Gastroesophageal sphincter (tissue), 4 donors: ENCODE measurements at regions not wholly inside any gene's neighbourhood (a gene's known extent, or its start where the extent isn't known, plus 50 kb on each side); places are given as distances from the start of the nearest gene placed in this dataset.

ENCODE experiments used
- ATAC-seq: fragments of 150-250 bp; one replicate; pipeline ENCODE4 v1.9.1; 2016; ENCODE audit warnings: mild to moderate bottlenecking, moderate library complexity
- H3K27ac ChIP-seq, 4 donors: fragments of 200-600 bp; sonication (generic) in 3 of 4; 1 replicate in 3 of 4; 2 replicates in 1 of 4; pipeline ENCODE4 v1.5.1; 2016 to 2019
- H3K27me3 ChIP-seq: fragments of 200-600 bp; sonication (generic); one replicate; pipeline ENCODE4 v1.5.1; 2019
- H3K36me3 ChIP-seq, 2 donors: fragments of 200-600 bp; sonication (generic); one replicate each; pipeline ENCODE4 v1.5.1; 2019; ENCODE audit warnings: control low read depth in 1 of 2
- H3K4me1 ChIP-seq, 3 donors: fragments of 200-600 bp; sonication (generic); 1 replicate in 2 of 3; 2 replicates in 1 of 3; pipeline ENCODE4 v1.5.1; 2016 to 2019; ENCODE audit warnings: control low read depth in 2 of 3
- H3K4me3 ChIP-seq, 2 donors: fragments of 200-600 bp; sonication (generic); one replicate each; pipeline ENCODE4 v1.5.1; 2019; ENCODE audit warnings: mild to moderate bottlenecking in 1 of 2, moderate library complexity in 1 of 2
- H3K9me3 ChIP-seq, 3 donors: fragments of 200-600 bp; sonication (generic); one replicate each; pipeline ENCODE4 v1.5.1; 2017 to 2019; ENCODE audit warnings: control low read depth in 2 of 3
- EP300 ChIP-seq: sonication (generic); formaldehyde crosslinking; IDR thresholded peaks from one replicate; pipeline ENCODE4 v1.6.1; 2017; ENCODE audit warnings: antibody characterized with exemption, mild to moderate bottlenecking
- POLR2A ChIP-seq, 2 donors: fragments of 450-650 bp; IDR thresholded peaks; one replicate each; pipeline ENCODE4 v1.6.1; 2017; ENCODE audit warnings: antibody characterized with exemption in 2 of 2, mild to moderate bottlenecking in 2 of 2, moderate library complexity in 1 of 2
- POLR2AphosphoS5 ChIP-seq: sonication (generic); formaldehyde crosslinking; IDR thresholded peaks from one replicate; pipeline ENCODE4 v1.6.1; 2017; ENCODE audit warnings: antibody characterized with exemption
- WGBS, 2 donors: methylation state at CpG; one replicate each; pipeline ENCODE4 v1.1.5; 2018; ENCODE audit warnings: low coverage in 1 of 2; 5-methylcytosine and 5-hydroxymethylcytosine counted together
- TF ChIP-seq, protein P1 (sequence below), 4 experiments: fragments of 200-600 bp in 2 of 4; fragments of 450-650 bp in 2 of 4; sonication (generic) in 1 of 4; IDR thresholded peaks; one replicate each; pipeline ENCODE4 v1.5.1; 2017 to 2019; ENCODE audit warnings: antibody characterized with exemption in 4 of 4, mild to moderate bottlenecking in 2 of 4, moderate library complexity in 2 of 4

DNA sequence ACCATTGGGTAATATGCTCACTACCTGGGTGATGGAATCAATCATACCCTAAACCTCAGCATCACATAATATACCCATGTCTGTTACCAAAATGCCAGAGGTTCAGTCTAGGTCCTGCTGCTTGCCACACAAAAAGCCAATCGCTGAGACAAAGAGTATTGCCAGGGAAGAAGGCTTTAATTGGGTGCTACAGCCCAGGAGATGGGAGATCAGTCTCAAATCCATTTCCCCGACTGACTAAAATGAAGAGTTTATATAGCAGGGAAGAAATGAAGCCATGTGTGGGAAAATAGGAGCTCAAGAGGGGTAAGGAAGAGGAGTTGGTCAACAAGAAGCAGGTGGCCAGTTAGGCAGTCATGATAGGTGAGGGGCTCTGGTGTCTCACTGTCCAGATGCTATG, 149.6 kb downstream of the QRSL1 start:
- Histone ChIP-seq H3K4me3 (no peak overlapping the region), H3K9me3 (peaks cover 0 to 11% (median 0%) of the 10 kb centered on the region in 3 donors), H3K27me3 (peaks cover 3% of the 10 kb centered on the region), H3K4me1 (no peaks in the 10 kb centered on the region), H3K36me3 (no peaks in the 10 kb centered on the region), H3K27ac (no peak overlapping the region)
- TF ChIP-seq, protein P1, sequence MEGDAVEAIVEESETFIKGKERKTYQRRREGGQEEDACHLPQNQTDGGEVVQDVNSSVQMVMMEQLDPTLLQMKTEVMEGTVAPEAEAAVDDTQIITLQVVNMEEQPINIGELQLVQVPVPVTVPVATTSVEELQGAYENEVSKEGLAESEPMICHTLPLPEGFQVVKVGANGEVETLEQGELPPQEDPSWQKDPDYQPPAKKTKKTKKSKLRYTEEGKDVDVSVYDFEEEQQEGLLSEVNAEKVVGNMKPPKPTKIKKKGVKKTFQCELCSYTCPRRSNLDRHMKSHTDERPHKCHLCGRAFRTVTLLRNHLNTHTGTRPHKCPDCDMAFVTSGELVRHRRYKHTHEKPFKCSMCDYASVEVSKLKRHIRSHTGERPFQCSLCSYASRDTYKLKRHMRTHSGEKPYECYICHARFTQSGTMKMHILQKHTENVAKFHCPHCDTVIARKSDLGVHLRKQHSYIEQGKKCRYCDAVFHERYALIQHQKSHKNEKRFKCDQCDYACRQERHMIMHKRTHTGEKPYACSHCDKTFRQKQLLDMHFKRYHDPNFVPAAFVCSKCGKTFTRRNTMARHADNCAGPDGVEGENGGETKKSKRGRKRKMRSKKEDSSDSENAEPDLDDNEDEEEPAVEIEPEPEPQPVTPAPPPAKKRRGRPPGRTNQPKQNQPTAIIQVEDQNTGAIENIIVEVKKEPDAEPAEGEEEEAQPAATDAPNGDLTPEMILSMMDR (IDR thresholded peaks at IDR 0.05), result no peak
- no peak for TF ChIP-seq EP300
- no peak for TF ChIP-seq POLR2A (IDR thresholded peaks at IDR 0.05)
- no peak for TF ChIP-seq POLR2AphosphoS5
- 100% methylated on average over 1 of the region's 2 CpGs for whole genome bisulfite sequencing, 2 donors
- ATAC-seq, result no peak

DNA sequence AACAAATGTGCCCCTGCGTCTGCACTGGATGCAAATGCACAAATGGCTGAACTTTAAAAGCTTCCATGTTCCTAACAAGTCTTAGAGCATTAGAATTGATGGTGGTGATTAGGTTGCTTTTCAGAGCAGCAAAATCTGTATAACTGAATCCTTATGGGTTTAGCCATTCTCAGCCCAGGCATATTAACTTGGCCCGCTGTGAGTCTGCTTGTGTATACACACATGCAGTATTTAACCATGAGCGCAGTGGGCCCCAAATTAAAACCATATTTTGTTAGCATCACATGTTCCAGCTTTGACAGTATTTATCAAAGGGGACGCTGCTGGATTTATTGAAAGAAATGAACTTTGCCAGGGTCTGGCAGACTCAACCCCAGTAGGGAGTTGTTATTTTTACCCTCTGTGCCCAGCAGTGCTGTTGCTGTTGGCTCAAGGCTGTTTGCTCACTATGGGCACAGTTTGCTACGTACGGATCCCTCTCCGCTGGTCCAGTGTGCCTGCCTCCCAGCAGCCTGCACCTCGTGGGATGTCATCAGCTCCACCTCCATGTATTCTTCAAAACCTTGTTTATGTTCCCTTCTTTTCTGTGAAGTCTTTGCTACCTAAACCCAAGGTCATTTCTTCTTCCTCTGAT, 144.7 kb downstream of the QRSL1 start:
- Histone ChIP-seq H3K4me1 (no peaks in the 10 kb centered on the region), H3K4me3 (no peak overlapping the region), H3K36me3 (no peaks in the 10 kb centered on the region), H3K27ac (no peak overlapping the region), H3K27me3 (no peaks in the 10 kb centered on the region), H3K9me3 (peaks cover 0 to 22% (median 0%) of the 10 kb centered on the region in 3 donors)
- ATAC-seq, result no peak
- TF ChIP-seq POLR2AphosphoS5 (no peak), EP300 (no peak), POLR2A (IDR thresholded peaks at IDR 0.05) (no peak)
- TF ChIP-seq, protein P1 (IDR thresholded peaks at IDR 0.05), result no peak
- WGBS, 2 donors, result 32 to 33% methylated on average over 8 of the region's 8 CpGs

DNA sequence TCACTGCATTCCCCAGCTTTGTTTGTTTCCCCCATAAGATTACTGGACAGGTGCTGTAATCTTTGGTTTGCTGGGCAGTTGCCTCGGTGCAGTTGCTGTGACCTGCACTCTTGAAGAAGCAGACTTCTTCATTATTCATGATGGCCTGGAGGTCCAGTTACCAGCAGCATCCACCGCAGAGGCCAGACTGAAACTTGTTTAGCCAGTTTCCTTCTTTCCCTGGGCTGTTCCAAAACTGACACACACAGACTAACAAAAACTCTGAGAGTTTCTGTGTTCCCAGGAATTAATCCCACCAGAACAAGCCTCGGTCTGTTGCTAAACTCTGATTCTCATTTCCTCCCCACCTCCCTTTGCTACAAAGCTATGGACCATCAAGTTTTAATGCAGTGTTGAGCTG, 144.1 kb downstream of the QRSL1 start:
- no peaks in the 10 kb centered on the region for H3K36me3 ChIP-seq
- no peaks in the 10 kb centered on the region for H3K27me3 ChIP-seq
- ATAC-seq, result no peak
- no peak overlapping the region for H3K4me3 ChIP-seq
- WGBS, 2 donors, result 24 to 27% methylated on average over 2 to 3 of the region's 3 CpGs
- TF ChIP-seq EP300, result no peak
- TF ChIP-seq, protein P1 (IDR thresholded peaks at IDR 0.05), result no peak
- TF ChIP-seq POLR2AphosphoS5, result no peak
- no peak for TF ChIP-seq POLR2A (IDR thresholded peaks at IDR 0.05)
- peaks cover 0 to 24% (median 0%) of the 10 kb centered on the region in 3 donors for H3K9me3 ChIP-seq
- no peaks in the 10 kb centered on the region for H3K4me1 ChIP-seq
- H3K27ac ChIP-seq, result no peak overlapping the region

DNA sequence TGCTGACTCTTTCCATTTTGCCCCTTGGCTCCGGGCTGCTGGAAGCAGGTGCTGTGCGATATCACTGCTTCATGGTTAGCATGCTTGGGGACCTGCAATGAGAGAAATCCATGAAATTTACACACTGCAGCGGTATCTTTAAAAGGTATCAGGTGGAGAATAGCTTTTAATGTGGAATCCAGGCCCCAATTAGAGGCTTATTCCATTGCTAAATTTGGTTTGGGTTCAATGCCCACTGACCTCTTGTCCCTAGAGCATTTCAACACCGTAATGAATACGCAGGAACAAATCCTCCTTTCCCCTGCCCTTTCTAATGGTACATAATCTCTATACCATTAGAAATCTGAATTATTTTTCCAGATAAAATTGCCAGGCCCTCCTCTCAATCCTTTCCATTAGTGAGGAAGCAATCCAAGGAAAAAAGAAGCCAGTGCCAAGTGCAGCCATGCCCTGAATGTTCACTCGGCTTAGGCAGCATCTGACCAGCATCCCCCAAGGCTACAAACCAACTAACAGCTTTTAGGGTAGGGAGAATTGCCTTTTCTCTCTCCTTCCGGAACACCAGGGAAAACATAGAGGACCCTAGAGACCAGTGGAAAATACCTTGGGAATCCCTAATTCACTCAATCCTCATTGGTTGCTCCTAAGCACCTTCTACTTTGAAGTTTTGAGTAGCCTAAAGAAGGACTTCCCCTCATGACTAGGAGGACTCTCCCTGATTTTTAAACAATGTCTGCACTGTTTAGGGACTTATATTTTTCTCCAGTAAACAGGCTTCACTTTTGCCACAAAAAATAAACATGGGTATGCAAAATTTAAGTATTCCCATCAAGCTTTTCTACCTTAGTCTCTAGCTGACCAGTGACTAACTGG, 143.1 kb downstream of the QRSL1 start:
- Histone ChIP-seq H3K4me3 (no peak overlapping the region), H3K27me3 (no peaks in the 10 kb centered on the region), H3K36me3 (no peaks in the 10 kb centered on the region), H3K9me3 (peaks cover 0 to 24% (median 0%) of the 10 kb centered on the region in 3 donors), H3K4me1 (no peaks in the 10 kb centered on the region), H3K27ac (no peak overlapping the region)
- WGBS, 2 donors, result 80 to 86% methylated on average over 3 to 7 of the region's 7 CpGs
- TF ChIP-seq, protein P1 (IDR thresholded peaks at IDR 0.05), result no peak
- TF ChIP-seq POLR2A (IDR thresholded peaks at IDR 0.05) (no peak), POLR2AphosphoS5 (no peak), EP300 (no peak)
- ATAC-seq, result no peak
